HCT116 (cell line): ENCODE measurements at regions not wholly inside any gene's neighbourhood (a gene's known extent, or its start where the extent isn't known, plus 50 kb on each side); places are given as distances from the start of the nearest gene placed in this dataset.

ENCODE experiments used
- ATAC-seq: fragments of 200-7000 bp; cut with Tn5 transposase; 2 replicates; pipeline ENCODE4 v1.9.1; 2020; ENCODE audit warnings: mild to moderate bottlenecking, moderate library complexity
- BruUV-seq: library from RNA; stranded (reverse); fragments of 400-500 nt; replicated peaks from 2 replicates; lab custom pipeline; 2021; lab: Mats Ljungman, UMichigan
- CTCF ChIA-PET: fragments of 300-600 bp; sonication (Branson Sonifier 250); formaldehyde crosslinking; loops from one replicate; lab custom pipeline; 2021; ENCODE audit warnings: antibody characterized with exemption; lab: Charles Lee
- POLR2A ChIA-PET: fragments of 300-600, 350-600 bp; sonication (Branson Sonifier 250); formaldehyde crosslinking; loops from one replicate; lab custom pipeline; 2021; ENCODE audit warnings: antibody characterized with exemption; lab: Charles Lee
- RAD21 ChIA-PET, 2 experiments: fragments of 300-600 bp; sonication (Branson Sonifier 250); formaldehyde crosslinking; loops; one replicate each; lab custom pipeline; 2023; ENCODE audit warnings: low total read pairs in 2 of 2; ENCODE audit not compliant: uncharacterized antibody in 2 of 2, unreplicated experiment in 2 of 2, low non-redundant PET in 1 of 2; lab: Charles Lee
- DNase-seq: peaks from one replicate; pipeline ENCODE4 v3.0.0-alpha.2; 2010; ENCODE audit warnings: low read depth, low spot score
- H2AFZ ChIP-seq: fragments of 200-600 bp; shearing (Covaris generic), sonication (generic); 2 replicates; pipeline ENCODE4 v1.6.1; 2017; ENCODE audit warnings: low read depth, mixed run types, mixed read lengths, antibody characterized with exemption, low read length; ENCODE audit not compliant: poor library complexity, severe bottlenecking
- H3K27ac ChIP-seq: 2 replicates; pipeline ENCODE4 v1.5.1; 2012; ENCODE audit warnings: low read depth, low read length
- H3K27me3 ChIP-seq: fragments of 200-600 bp; sonication (generic); 2 replicates; pipeline ENCODE4 v1.6.1; 2016; ENCODE audit warnings: mixed run types, low read length, mixed read lengths; ENCODE audit not compliant: insufficient read depth
- H3K36me3 ChIP-seq, 2 experiments: fragments of 200-500 bp in 1 of 2; fragments of 200-600 bp in 1 of 2; sonication (Bioruptor generic) in 1 of 2; sonication (generic) in 1 of 2; 2 replicates each; pipeline versions ENCODE4 v1.5.1 to v1.6.1; 2014 to 2016; ENCODE audit warnings: low read length in 2 of 2, inconsistent platforms in 1 of 2, mixed read lengths in 1 of 2, mixed run types in 1 of 2; ENCODE audit not compliant: insufficient read depth in 2 of 2, control insufficient read depth in 1 of 2
- H3K4me1 ChIP-seq, 2 experiments: fragments of 200-600 bp in 1 of 2; sonication (generic) in 1 of 2; 2 replicates each; pipeline versions ENCODE4 v1.5.1 to v1.6.1; 2012 to 2017; ENCODE audit warnings: low read length in 2 of 2, inconsistent platforms in 1 of 2, mild to moderate bottlenecking in 1 of 2, mixed read lengths in 1 of 2, mixed run types in 1 of 2, moderate library complexity in 1 of 2; ENCODE audit not compliant: insufficient read depth in 2 of 2, control insufficient read depth in 1 of 2
- H3K4me2 ChIP-seq: fragments of 200-600 bp; sonication (generic); 2 replicates; pipeline ENCODE4 v1.6.1; 2017; ENCODE audit warnings: mixed run types, low read length, mixed read lengths
- H3K4me3 ChIP-seq, 2 experiments: fragments of 200-600 bp in 1 of 2; sonication (generic) in 1 of 2; replicated peaks in 1 of 2; 2 replicates each; pipeline ENCODE4 v1.5.1; 2011 to 2016; ENCODE audit warnings: low read length in 2 of 2, control low read depth in 1 of 2, low read depth in 1 of 2, mild to moderate bottlenecking in 1 of 2, mixed read lengths in 1 of 2, mixed run types in 1 of 2
- H3K79me2 ChIP-seq: fragments of 200-600 bp; sonication (generic); 2 replicates; pipeline ENCODE4 v1.6.1; 2017; ENCODE audit warnings: mild to moderate bottlenecking, mixed run types, low read length, moderate library complexity, mixed read lengths; ENCODE audit not compliant: insufficient read depth
- H3K9ac ChIP-seq: fragments of 200-600 bp; sonication (generic); 2 replicates; pipeline ENCODE4 v1.6.1; 2016; ENCODE audit warnings: low read length, mixed read lengths
- H3K9me2 ChIP-seq: fragments of 200-600 bp; sonication (generic), shearing (Covaris generic); 2 replicates; pipeline ENCODE4 v1.6.1; 2017; ENCODE audit warnings: mixed run types, mild to moderate bottlenecking, moderate library complexity; ENCODE audit not compliant: insufficient read depth
- H3K9me3 ChIP-seq, 2 experiments: fragments of 200-500 bp in 1 of 2; fragments of 200-600 bp in 1 of 2; sonication (Bioruptor generic) in 1 of 2; sonication (generic) in 1 of 2; 2 replicates each; pipeline ENCODE4 v1.6.1; 2014 to 2017; ENCODE audit warnings: low read length in 2 of 2, mixed read lengths in 2 of 2, inconsistent platforms in 1 of 2, low read depth in 1 of 2, mild to moderate bottlenecking in 1 of 2, mixed run types in 1 of 2, moderate library complexity in 1 of 2; ENCODE audit not compliant: control insufficient read depth in 1 of 2, insufficient read depth in 1 of 2
- H4K20me1 ChIP-seq: fragments of 200-600 bp; sonication (generic), shearing (Covaris generic); 2 replicates; pipeline ENCODE4 v1.6.1; 2017; ENCODE audit warnings: mixed run types, mild to moderate bottlenecking, moderate library complexity; ENCODE audit not compliant: insufficient read depth
- CBX3 ChIP-seq: IDR thresholded peaks from 2 replicates; pipeline ENCODE4 v1.6.1; 2012; ENCODE audit warnings: low read depth
- CTCF ChIP-seq, 3 experiments: fragments of 200-600 bp in 1 of 3; sonication (generic) in 1 of 3; IDR thresholded peaks in 2 of 3; conservative IDR thresholded peaks in 1 of 3; 2 replicates each; pipeline ENCODE4 v1.5.1; 2012 to 2017; ENCODE audit warnings: low read depth in 2 of 3, low read length in 2 of 3, antibody characterized with exemption in 1 of 3, borderline replicate concordance in 1 of 3, control low read depth in 1 of 3, mild to moderate bottlenecking in 1 of 3, mixed read lengths in 1 of 3, mixed run types in 1 of 3, moderate library complexity in 1 of 3; ENCODE audit not compliant: insufficient read depth in 1 of 3
- EZH2phosphoT487 ChIP-seq: fragments of 200-600 bp; IDR thresholded peaks from 2 replicates; pipeline ENCODE4 v1.6.1; 2018; ENCODE audit warnings: antibody characterized with exemption, borderline replicate concordance
- FOSL1 ChIP-seq: IDR thresholded peaks from 2 replicates; pipeline ENCODE4 v1.6.1; 2012; ENCODE audit warnings: low read depth
- JUND ChIP-seq: IDR thresholded peaks from 2 replicates; pipeline ENCODE4 v1.6.1; 2012
- POLR2A ChIP-seq: IDR thresholded peaks from 2 replicates; pipeline ENCODE4 v1.7.0; 2011; ENCODE audit warnings: borderline replicate concordance; ENCODE audit not compliant: insufficient read depth, insufficient read length; ENCODE audit errors: extremely low read depth
- POLR2AphosphoS5 ChIP-seq: IDR thresholded peaks from 2 replicates; pipeline ENCODE4 v1.6.1; 2011; ENCODE audit warnings: mild to moderate bottlenecking, low read depth, low read length, moderate library complexity
- RAD21 ChIP-seq: IDR thresholded peaks from 2 replicates; pipeline ENCODE4 v1.6.1; 2012; ENCODE audit warnings: low read depth, mild to moderate bottlenecking
- SIN3A ChIP-seq: IDR thresholded peaks from 2 replicates; pipeline ENCODE4 v1.6.1; 2012; ENCODE audit warnings: low read depth
- SRF ChIP-seq: IDR thresholded peaks from 2 replicates; pipeline ENCODE4 v1.6.1; 2012; ENCODE audit warnings: low read depth
- TCF7L2 ChIP-seq: IDR thresholded peaks from 2 replicates; pipeline ENCODE4 v1.7.0; 2011; ENCODE audit warnings: borderline replicate concordance, inconsistent platforms; ENCODE audit not compliant: insufficient read depth, insufficient read length; ENCODE audit errors: extremely low read depth
- ZFX ChIP-seq: fragments of 450-650 bp; IDR thresholded peaks from 2 replicates; pipeline ENCODE4 v1.6.1; 2017
- intact Hi-C: fragments of 100-400 bp; cut with micrococcal nuclease; formaldehyde crosslinking; loops from 2 replicates; pipeline ENCODE4 v1.10.0; 2022

DNA sequence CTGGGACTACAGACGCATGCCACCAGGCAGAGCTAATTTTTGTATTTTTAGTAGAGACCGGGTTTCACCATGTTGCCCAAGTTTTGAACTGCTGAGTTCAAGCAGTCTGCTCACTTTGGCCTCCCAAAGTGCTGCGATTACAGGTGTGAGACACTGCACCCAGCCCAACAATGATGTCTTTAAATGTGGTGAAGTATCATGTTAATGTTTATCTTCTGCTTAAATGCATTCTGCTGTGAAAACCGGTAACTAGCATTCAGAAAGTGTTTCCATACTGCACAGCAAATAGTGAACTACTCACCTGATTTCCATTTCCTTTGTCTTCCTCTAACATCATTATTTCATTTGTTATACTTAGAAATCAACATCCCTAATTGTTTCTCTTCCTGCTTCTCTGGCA lies 264.0 kb upstream of the ITGA1 start:
- DNase-seq, result no peak
- H3K79me2 ChIP-seq, result no peaks in the 10 kb centered on the region
- ChIA-PET POLR2A (no interaction called here), CTCF (no interaction called here), RAD21 (no interaction called here)
- BruUV-seq, result no TSS peak
- no peaks in the 10 kb centered on the region for H3K4me1 ChIP-seq
- H3K9me3 ChIP-seq, result no peaks in the 10 kb centered on the region
- TF ChIP-seq EZH2phosphoT487, result no peak
- TF ChIP-seq RAD21, result no peak
- no peak for TF ChIP-seq TCF7L2
- no peak for TF ChIP-seq JUND
- TF ChIP-seq SRF, result no peak
- TF ChIP-seq CBX3, result no peak
- TF ChIP-seq SIN3A, result no peak
- no peaks in the 10 kb centered on the region for H3K9me2 ChIP-seq
- ATAC-seq, result no peak
- no peak overlapping the region for H3K27ac ChIP-seq
- no peaks in the 10 kb centered on the region for H3K27me3 ChIP-seq
- H2AFZ ChIP-seq, result no peak overlapping the region
- H3K4me3 ChIP-seq, result no peak overlapping the region
- H3K36me3 ChIP-seq, result no peaks in the 10 kb centered on the region
- no peaks in the 10 kb centered on the region for H4K20me1 ChIP-seq
- no peak overlapping the region for H3K4me2 ChIP-seq
- intact Hi-C loops, result no loop called here
- H3K9ac ChIP-seq, result no peak overlapping the region

DNA sequence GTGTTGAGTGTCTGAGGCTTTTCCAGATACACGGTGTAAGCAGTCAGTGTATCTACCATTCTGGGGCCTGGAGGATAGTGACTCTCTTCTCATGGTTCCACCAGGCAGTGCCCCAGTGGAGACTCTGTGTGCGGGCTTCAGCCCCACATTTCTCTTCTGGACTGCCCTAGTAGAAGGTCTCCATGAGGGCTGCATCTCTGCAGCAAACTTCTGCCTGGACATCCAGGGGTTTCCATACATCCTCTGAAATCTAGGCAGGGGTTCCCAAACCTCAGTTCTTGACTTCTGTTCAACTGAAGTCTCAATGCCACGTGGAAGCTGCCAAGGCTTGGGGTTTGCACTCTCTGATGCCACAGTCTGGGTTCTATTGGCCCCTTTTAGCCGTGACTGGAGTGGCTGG lies 256.6 kb upstream of the ITGA1 start:
- Histone ChIP-seq H3K9me3 (no peaks in the 10 kb centered on the region), H3K79me2 (no peaks in the 10 kb centered on the region), H3K4me1 (no peaks in the 10 kb centered on the region), H3K27ac (no peak overlapping the region), H3K36me3 (no peaks in the 10 kb centered on the region), H3K4me3 (no peak overlapping the region), H3K9me2 (no peaks in the 10 kb centered on the region), H3K27me3 (no peaks in the 10 kb centered on the region), H3K9ac (no peak overlapping the region), H3K4me2 (no peak overlapping the region), H2AFZ (no peak overlapping the region), H4K20me1 (no peaks in the 10 kb centered on the region)
- intact Hi-C loops, result no loop called here
- TF ChIP-seq POLR2AphosphoS5 (no peak), JUND (no peak), SIN3A (no peak), POLR2A (no peak), SRF (no peak), CTCF (IDR thresholded peaks at IDR 0.05 in 2 of 3, conservative IDR thresholded peaks at IDR 0.05 in 1 of 3; ENCODE audit: borderline replicate concordance in 1 of 3, insufficient read depth in 1 of 3, low read depth in 2 of 3, low read length in 2 of 3) (no peak), CBX3 (no peak), TCF7L2 (no peak), ZFX (no peak), FOSL1 (no peak)
- no TSS peak for BruUV-seq
- no peak for ATAC-seq
- no peak for DNase-seq
- ChIA-PET POLR2A (no interaction called here), CTCF (no interaction called here), RAD21 (no interaction called here)
